MM.1S (cell line): ENCODE measurements at regions not wholly inside any gene's neighbourhood (a gene's known extent, or its start where the extent isn't known, plus 50 kb on each side); places are given as distances from the start of the nearest gene placed in this dataset.

Experiments used
- DNase-seq: peaks from one replicate; pipeline ENCODE4 v3.0.0-alpha.2; 2015
- H2AFZ ChIP-seq: fragments of 300-600 bp; sonication (generic); 2 replicates; pipeline ENCODE4 v1.6.0; 2016; ENCODE audit warnings: antibody characterized with exemption, low read length
- H3F3A ChIP-seq: fragments of 300-600 bp; sonication (generic); 2 replicates; pipeline ENCODE4 v1.6.1; 2016; ENCODE audit warnings: mild to moderate bottlenecking, antibody characterized with exemption, low read length, moderate library complexity, mixed read lengths; ENCODE audit not compliant: insufficient read depth
- H3K27ac ChIP-seq: fragments of 300-600 bp; sonication (generic); 2 replicates; pipeline ENCODE4 v1.5.1; 2016; ENCODE audit warnings: mild to moderate bottlenecking, low read length
- H3K27me3 ChIP-seq: fragments of 300-600 bp; sonication (generic); replicated peaks from 2 replicates; pipeline ENCODE4 v1.6.0; 2016; ENCODE audit warnings: low read length; ENCODE audit not compliant: insufficient read depth
- H3K36me3 ChIP-seq: fragments of 300-600 bp; sonication (generic); replicated peaks from 2 replicates; pipeline ENCODE4 v1.6.1; 2016; ENCODE audit warnings: mild to moderate bottlenecking, low read length, mixed read lengths; ENCODE audit not compliant: insufficient read depth
- H3K4me1 ChIP-seq: fragments of 300-600 bp; sonication (generic); 2 replicates; pipeline ENCODE4 v1.6.1; 2016; ENCODE audit warnings: low read length, mixed read lengths
- H3K4me2 ChIP-seq: fragments of 300-600 bp; sonication (generic); 2 replicates; pipeline ENCODE4 v1.6.0; 2016; ENCODE audit warnings: low read depth, low read length
- H3K4me3 ChIP-seq: fragments of 300-600 bp; sonication (generic); 2 replicates; pipeline ENCODE4 v1.5.1; 2016; ENCODE audit warnings: low read length, mixed read lengths
- H3K79me2 ChIP-seq: fragments of 300-600 bp; sonication (generic); 2 replicates; pipeline ENCODE4 v1.6.1; 2016; ENCODE audit warnings: mixed run types, low read length, mixed read lengths
- H3K9ac ChIP-seq: fragments of 300-600 bp; sonication (generic); 2 replicates; pipeline ENCODE4 v1.6.1; 2016; ENCODE audit warnings: low read length, mixed read lengths
- H3K9me2 ChIP-seq: fragments of 300-600 bp; sonication (generic); replicated peaks from 2 replicates; pipeline ENCODE4 v1.6.1; 2016; ENCODE audit warnings: mild to moderate bottlenecking, low read length, mixed read lengths; ENCODE audit not compliant: insufficient read depth
- H3K9me3 ChIP-seq: fragments of 300-600 bp; sonication (generic); replicated peaks from 2 replicates; pipeline ENCODE4 v1.6.1; 2016; ENCODE audit warnings: mild to moderate bottlenecking, low read length, mixed read lengths; ENCODE audit not compliant: insufficient read depth
- H4K20me1 ChIP-seq: fragments of 300-600 bp; sonication (generic); 2 replicates; pipeline ENCODE4 v1.6.1; 2016; ENCODE audit warnings: mild to moderate bottlenecking, low read length, moderate library complexity, mixed read lengths; ENCODE audit not compliant: insufficient read depth
- EZH2 ChIP-seq: fragments of 300-600 bp; sonication (generic); optimal IDR thresholded peaks from 2 replicates; pipeline ENCODE3; 2017; ENCODE audit warnings: low read depth, mild to moderate bottlenecking, antibody characterized with exemption, low read length, mixed read lengths
- EZH2phosphoT487 ChIP-seq: fragments of 300-600 bp; sonication (generic); IDR thresholded peaks from 2 replicates; pipeline ENCODE4 v1.6.1; 2018; ENCODE audit warnings: antibody characterized with exemption, low read length
- TF ChIP-seq, protein P1 (sequence below): fragments of 300-600 bp; sonication (generic); IDR thresholded peaks from 2 replicates; pipeline ENCODE4 v1.5.1; 2016; ENCODE audit warnings: antibody characterized with exemption, low read length, mixed read lengths

GRCh38 chr12:124629117-124629516 lies 61.7 kb upstream of the NCOR2 start:
- TF ChIP-seq EZH2 (no peak), EZH2phosphoT487 (no peak)
- TF ChIP-seq, protein P1, sequence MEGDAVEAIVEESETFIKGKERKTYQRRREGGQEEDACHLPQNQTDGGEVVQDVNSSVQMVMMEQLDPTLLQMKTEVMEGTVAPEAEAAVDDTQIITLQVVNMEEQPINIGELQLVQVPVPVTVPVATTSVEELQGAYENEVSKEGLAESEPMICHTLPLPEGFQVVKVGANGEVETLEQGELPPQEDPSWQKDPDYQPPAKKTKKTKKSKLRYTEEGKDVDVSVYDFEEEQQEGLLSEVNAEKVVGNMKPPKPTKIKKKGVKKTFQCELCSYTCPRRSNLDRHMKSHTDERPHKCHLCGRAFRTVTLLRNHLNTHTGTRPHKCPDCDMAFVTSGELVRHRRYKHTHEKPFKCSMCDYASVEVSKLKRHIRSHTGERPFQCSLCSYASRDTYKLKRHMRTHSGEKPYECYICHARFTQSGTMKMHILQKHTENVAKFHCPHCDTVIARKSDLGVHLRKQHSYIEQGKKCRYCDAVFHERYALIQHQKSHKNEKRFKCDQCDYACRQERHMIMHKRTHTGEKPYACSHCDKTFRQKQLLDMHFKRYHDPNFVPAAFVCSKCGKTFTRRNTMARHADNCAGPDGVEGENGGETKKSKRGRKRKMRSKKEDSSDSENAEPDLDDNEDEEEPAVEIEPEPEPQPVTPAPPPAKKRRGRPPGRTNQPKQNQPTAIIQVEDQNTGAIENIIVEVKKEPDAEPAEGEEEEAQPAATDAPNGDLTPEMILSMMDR, result no peak
- no peak overlapping the region for H3K4me3 ChIP-seq
- no peaks in the 10 kb centered on the region for H3K9me2 ChIP-seq
- H3K36me3 ChIP-seq, result no peaks in the 10 kb centered on the region
- no peaks in the 10 kb centered on the region for H3K4me1 ChIP-seq
- no peak overlapping the region for H3K9ac ChIP-seq
- no peaks in the 10 kb centered on the region for H3K27me3 ChIP-seq
- no peak overlapping the region for H3K4me2 ChIP-seq
- H3K79me2 ChIP-seq, result no peaks in the 10 kb centered on the region
- no peaks in the 10 kb centered on the region for H3K9me3 ChIP-seq
- H3K27ac ChIP-seq, result no peak overlapping the region
- DNase-seq, result no peak
- no peaks in the 10 kb centered on the region for H3F3A ChIP-seq
- H2AFZ ChIP-seq, result no peak overlapping the region
- no peaks in the 10 kb centered on the region for H4K20me1 ChIP-seq

DNA sequence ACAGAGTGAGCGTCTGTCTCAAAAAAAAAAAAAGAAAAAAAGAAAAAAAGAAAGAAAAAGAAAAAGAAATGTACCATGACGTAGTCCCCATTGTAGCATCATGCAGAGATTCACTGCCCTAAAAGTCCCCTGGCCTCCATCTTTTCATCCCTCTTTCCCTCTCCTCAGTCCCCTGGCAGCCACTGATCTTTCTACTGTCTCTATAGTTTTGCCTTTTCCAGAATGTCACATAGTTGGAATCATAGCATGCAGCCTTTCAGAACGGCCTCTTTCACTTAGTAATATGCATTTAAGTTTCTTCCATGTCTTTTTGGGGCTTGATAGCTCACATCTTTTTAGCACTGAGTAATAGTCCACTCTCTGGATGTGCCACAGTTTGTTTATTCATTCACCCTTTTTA lies 60.5 kb upstream of the NCOR2 start:
- no peak overlapping the region for H3K4me3 ChIP-seq
- no peaks in the 10 kb centered on the region for H3K4me1 ChIP-seq
- TF ChIP-seq, protein P1, result no peak
- TF ChIP-seq EZH2phosphoT487 (no peak), EZH2 (no peak)
- no peaks in the 10 kb centered on the region for H3K9me2 ChIP-seq
- H3K27ac ChIP-seq, result no peak overlapping the region
- H3K36me3 ChIP-seq, result no peaks in the 10 kb centered on the region
- H3F3A ChIP-seq, result no peaks in the 10 kb centered on the region
- H3K9ac ChIP-seq, result no peak overlapping the region
- H2AFZ ChIP-seq, result no peak overlapping the region
- H3K4me2 ChIP-seq, result no peak overlapping the region
- no peaks in the 10 kb centered on the region for H3K27me3 ChIP-seq
- no peaks in the 10 kb centered on the region for H3K9me3 ChIP-seq
- no peaks in the 10 kb centered on the region for H4K20me1 ChIP-seq
- H3K79me2 ChIP-seq, result no peaks in the 10 kb centered on the region
- DNase-seq, result no peak

DNA sequence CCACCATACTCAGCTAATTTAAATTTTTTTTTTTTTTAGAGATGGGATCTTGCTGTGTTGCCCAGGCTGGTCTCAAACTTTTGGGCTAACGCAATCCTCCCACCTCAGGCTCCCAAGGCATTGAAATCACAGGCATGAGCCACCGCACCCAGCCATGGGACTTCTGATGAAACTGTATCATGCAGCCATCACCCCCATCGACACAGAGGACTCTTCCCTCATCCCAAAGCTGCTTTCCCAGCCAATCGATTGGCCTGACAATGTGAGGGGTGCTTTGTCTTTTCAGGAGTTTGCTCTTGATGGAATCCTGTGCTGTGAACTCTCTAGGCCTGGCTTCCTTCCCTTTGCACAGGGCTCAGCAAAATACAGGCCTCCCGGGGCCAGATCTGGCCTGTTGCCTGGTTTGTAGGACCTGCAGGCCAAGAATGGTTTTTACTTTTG lies 59.6 kb upstream of the NCOR2 start:
- no peaks in the 10 kb centered on the region for H3K79me2 ChIP-seq
- H3K9me2 ChIP-seq, result no peaks in the 10 kb centered on the region
- no peaks in the 10 kb centered on the region for H3K36me3 ChIP-seq
- H3K4me1 ChIP-seq, result no peaks in the 10 kb centered on the region
- no peak overlapping the region for H3K27ac ChIP-seq
- H3K4me2 ChIP-seq, result no peak overlapping the region
- no peaks in the 10 kb centered on the region for H4K20me1 ChIP-seq
- no peak overlapping the region for H2AFZ ChIP-seq
- H3K9me3 ChIP-seq, result no peaks in the 10 kb centered on the region
- H3F3A ChIP-seq, result no peaks in the 10 kb centered on the region
- no peak for DNase-seq
- no peak overlapping the region for H3K9ac ChIP-seq
- no peaks in the 10 kb centered on the region for H3K27me3 ChIP-seq
- TF ChIP-seq EZH2phosphoT487 (no peak), EZH2 (no peak)
- TF ChIP-seq, protein P1, result no peak
- H3K4me3 ChIP-seq, result no peak overlapping the region
